CD4-positive, alpha-beta T cell (primary cell): ENCODE measurements at regions not wholly inside any gene's neighbourhood (a gene's known extent, or its start where the extent isn't known, plus 50 kb on each side); places are given as distances from the start of the nearest gene placed in this dataset.

ENCODE experiments used
- ATAC-seq: fragments of 200-7000 bp; cut with Tn5 transposase; one replicate; pipeline ENCODE4 v1.10.0; 2022; ENCODE audit warnings: mild to moderate bottlenecking; ENCODE audit not compliant: poor library complexity
- CTCF ChIA-PET: fragments of 350-600 bp; sonication (Branson Sonifier 250); formaldehyde crosslinking; loops from one replicate; lab custom pipeline; 2021; ENCODE audit warnings: antibody characterized with exemption, inconsistent platforms; lab: Charles Lee
- POLR2A ChIA-PET: fragments of 350-600 bp; sonication (Branson Sonifier 250); formaldehyde crosslinking; loops from one replicate; lab custom pipeline; 2021; ENCODE audit warnings: antibody characterized with exemption, inconsistent platforms; lab: Charles Lee
- DNase-seq, 14 experiments: peaks; one replicate each; pipeline ENCODE4 v3.0.0-alpha.2; 2013 to 2020; ENCODE audit warnings: mixed read lengths in 2 of 14
- H3K27ac ChIP-seq, 2 donors: one replicate each; pipeline versions ENCODE4 v1.5.1 to v1.7.0; 2013; ENCODE audit warnings: low read length in 2 of 2, low read depth in 1 of 2, mild to moderate bottlenecking in 1 of 2
- H3K27me3 ChIP-seq, 2 experiments: 1 replicate in 1 of 2; 2 replicates in 1 of 2; pipeline versions ENCODE4 v1.6.1 to v1.7.0; 2013; ENCODE audit warnings: low read length in 2 of 2, control low read depth in 1 of 2, mild to moderate bottlenecking in 1 of 2, moderate library complexity in 1 of 2; ENCODE audit not compliant: insufficient read depth in 2 of 2, control insufficient read depth in 1 of 2
- H3K36me3 ChIP-seq: one replicate; pipeline ENCODE4 v1.6.1; 2013; ENCODE audit warnings: low read length, control low read depth; ENCODE audit not compliant: insufficient read depth
- H3K4me1 ChIP-seq: one replicate; pipeline ENCODE4 v1.6.1; 2013; ENCODE audit warnings: low read length, control low read depth; ENCODE audit not compliant: insufficient read depth
- H3K4me3 ChIP-seq: one replicate; pipeline ENCODE4 v1.5.1; 2013; ENCODE audit warnings: mild to moderate bottlenecking, low read length, moderate library complexity
- H3K9me3 ChIP-seq, 2 experiments: 1 replicate in 1 of 2; 2 replicates in 1 of 2; pipeline versions ENCODE4 v1.6.1 to v1.7.0; 2013; ENCODE audit warnings: low read length in 2 of 2, mild to moderate bottlenecking in 2 of 2, control low read depth in 1 of 2, moderate library complexity in 1 of 2; ENCODE audit not compliant: control insufficient read depth in 1 of 2, insufficient read depth in 1 of 2
- H3K27ac Mint-ChIP-seq: one replicate; pipeline ENCODE4 v1.8.0; 2020; ENCODE audit warnings: mixed read lengths
- H3K27me3 Mint-ChIP-seq: one replicate; pipeline ENCODE4 v1.8.0; 2021; ENCODE audit warnings: mixed read lengths
- H3K36me3 Mint-ChIP-seq: one replicate; pipeline ENCODE4 v1.8.0; 2021; ENCODE audit warnings: low read depth, mixed read lengths
- H3K4me1 Mint-ChIP-seq: one replicate; pipeline ENCODE4 v1.8.0; 2021; ENCODE audit warnings: low read depth, mixed read lengths
- H3K4me3 Mint-ChIP-seq: one replicate; pipeline ENCODE4 v1.8.0; 2020; ENCODE audit warnings: mild to moderate bottlenecking, mixed read lengths
- H3K9me3 Mint-ChIP-seq: one replicate; pipeline ENCODE4 v1.8.0; 2020; ENCODE audit warnings: mixed read lengths
- CTCF ChIP-seq: fragments of 200-600 bp; IDR thresholded peaks from one replicate; pipeline ENCODE4 v1.8.0; 2022; ENCODE audit warnings: antibody characterized with exemption, mild to moderate bottlenecking
- intact Hi-C, 2 experiments: fragments of 100-400 bp; cut with DNase I in 1 of 2; cut with micrococcal nuclease in 1 of 2; formaldehyde crosslinking; loops; one replicate each; pipeline versions ENCODE4 v1.15.1 to v1.9.0; 2023 to 2025; cut with DNase I, micrococcal nuclease

- Mint-ChIP-seq H3K4me3 (no peak overlapping the region), H3K4me1 (no peaks in the 10 kb centered on the region), H3K27me3 (peaks cover 34% of the 10 kb centered on the region), H3K36me3 (no peaks in the 10 kb centered on the region), H3K27ac (no peak overlapping the region), H3K9me3 (no peaks in the 10 kb centered on the region)
- no peak for ATAC-seq
- ChIA-PET POLR2A (no interaction called here), CTCF (no interaction called here)
- intact Hi-C loops, result no loop called here
- Histone ChIP-seq H3K9me3 (no peaks in the 10 kb centered on the region), H3K4me3 (no peak overlapping the region), H3K27me3 (peaks cover 0 to 3% of the 10 kb centered on the region in 2 experiments), H3K27ac (no peak overlapping the region), H3K4me1 (no peaks in the 10 kb centered on the region), H3K36me3 (no peaks in the 10 kb centered on the region)
- DNase-seq, result no peak
- no peak for TF ChIP-seq CTCF
These were observed 92.6 kb downstream of the RDH14 start for GRCh38 chr2:18467749-18468360.

- H3K4me1 ChIP-seq, result no peaks in the 10 kb centered on the region
- peaks cover 0 to 3% of the 10 kb centered on the region in 2 experiments for H3K27me3 ChIP-seq
- CTCF ChIA-PET, result no interaction called here
- no peak overlapping the region for H3K4me3 Mint-ChIP-seq
- no peaks in the 10 kb centered on the region for H3K4me1 Mint-ChIP-seq
- no peaks in the 10 kb centered on the region for H3K36me3 Mint-ChIP-seq
- H3K9me3 ChIP-seq, result no peaks in the 10 kb centered on the region
- no peak overlapping the region for H3K4me3 ChIP-seq
- intact Hi-C loops, result no loop called here
- H3K27me3 Mint-ChIP-seq, result peaks cover 46% of the 10 kb centered on the region
- no peaks in the 10 kb centered on the region for H3K36me3 ChIP-seq
- ATAC-seq, result no peak
- POLR2A ChIA-PET, result no interaction called here
- H3K9me3 Mint-ChIP-seq, result no peaks in the 10 kb centered on the region
- DNase-seq, result no peak
- no peak for TF ChIP-seq CTCF
- H3K27ac ChIP-seq, result no peak overlapping the region
- H3K27ac Mint-ChIP-seq, result no peak overlapping the region
These were observed 94.5 kb downstream of the RDH14 start for GRCh38 chr2:18465979-18466378.

- Histone ChIP-seq H3K9me3 (no peaks in the 10 kb centered on the region), H3K4me1 (no peaks in the 10 kb centered on the region), H3K36me3 (no peaks in the 10 kb centered on the region), H3K4me3 (no peak overlapping the region), H3K27me3 (peaks cover 0 to 3% of the 10 kb centered on the region in 2 experiments), H3K27ac (no peak overlapping the region)
- TF ChIP-seq CTCF, result no peak
- no peak overlapping the region for H3K27ac Mint-ChIP-seq
- no peak overlapping the region for H3K4me3 Mint-ChIP-seq
- no peaks in the 10 kb centered on the region for H3K4me1 Mint-ChIP-seq
- CTCF ChIA-PET, result interaction anchor here (0.6 kb wide), 1 partner anchor 1352 kb away, joined by 3 read pairs; no protein-coding TSS in a partner anchor
- H3K27me3 Mint-ChIP-seq, result peaks cover 48% of the 10 kb centered on the region
- no peaks in the 10 kb centered on the region for H3K36me3 Mint-ChIP-seq
- no peaks in the 10 kb centered on the region for H3K9me3 Mint-ChIP-seq
- POLR2A ChIA-PET, result no interaction called here
- DNase-seq (no peak), ATAC-seq (no peak)
- intact Hi-C loops, result no loop called here
These were observed 95.5 kb downstream of the RDH14 start for GRCh38 chr2:18464913-18465312.
